T-helper 2 cell treated with Interferon-gamma antibody and Interleukin-4, amounts not matched to agents 100 ng/mL and 5 ng/mL, for 36 hours (primary cell): ENCODE measurements at regions not wholly inside any gene's neighbourhood (a gene's known extent, or its start where the extent isn't known, plus 50 kb on each side); places are given as distances from the start of the nearest gene placed in this dataset.

ENCODE experiments used
- intact Hi-C: fragments of 100-400 bp; cut with micrococcal nuclease; formaldehyde crosslinking; loops from one replicate; pipeline ENCODE4 v1.15.1; 2023

DNA sequence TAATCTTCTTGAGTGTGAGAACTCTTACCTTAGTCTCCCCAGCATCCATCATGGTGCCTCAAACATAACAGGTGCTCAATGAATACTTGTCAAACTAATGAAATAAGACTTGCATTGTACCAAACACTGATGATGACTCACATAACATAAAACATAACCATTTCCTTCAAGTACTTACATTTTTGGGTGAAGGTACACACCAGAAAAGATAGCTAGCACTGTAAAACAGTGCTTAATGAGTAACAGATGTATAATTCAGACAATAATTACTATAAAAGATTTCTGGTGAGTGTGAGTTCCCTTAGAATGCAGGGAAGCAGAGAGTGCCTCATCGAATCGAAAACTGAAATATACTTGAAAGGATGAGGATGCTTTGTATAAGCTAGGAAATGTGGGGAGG lies 70.1 kb upstream of the HCCS start:
- intact Hi-C loops = no loop called here

DNA sequence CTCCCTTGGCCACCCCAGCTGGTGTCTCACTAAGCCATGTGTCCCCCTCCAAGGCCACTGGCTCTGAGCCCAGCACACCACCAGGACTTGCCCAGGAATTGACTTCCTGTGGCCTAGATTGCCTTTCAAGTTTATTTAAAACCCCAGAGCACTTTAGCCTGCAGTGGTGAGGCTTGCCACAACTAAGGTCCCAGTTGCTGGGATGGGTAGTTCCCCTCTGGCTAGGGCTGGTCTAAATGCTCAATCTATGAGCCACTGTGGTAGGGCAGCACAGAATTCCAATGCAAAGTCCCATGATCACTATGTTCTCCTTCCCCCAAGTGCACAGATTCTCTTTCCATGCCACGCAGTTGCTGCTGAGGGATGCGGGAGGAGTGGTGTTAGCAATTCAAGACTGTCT lies 61.1 kb upstream of the HCCS start:
- intact Hi-C loops = no loop called here

DNA sequence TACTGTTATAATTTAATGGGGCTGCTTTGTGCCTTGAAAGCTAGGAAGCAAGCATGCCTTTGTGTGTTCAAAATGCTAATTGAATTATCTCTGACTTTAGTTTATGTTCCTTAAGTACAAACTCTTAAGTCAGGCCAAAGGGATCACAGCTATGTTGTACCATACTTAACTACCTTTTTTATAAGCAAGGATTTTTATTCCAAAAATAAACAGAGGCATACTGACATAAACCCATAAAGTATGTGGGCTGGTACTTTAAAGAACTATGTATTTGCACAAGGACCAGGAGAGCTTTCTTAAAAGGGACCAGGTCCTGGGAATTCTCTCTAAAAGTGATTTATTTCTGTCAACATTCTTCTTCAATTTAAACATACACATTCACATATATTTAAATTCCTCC lies 57.8 kb upstream of the HCCS start:
- intact Hi-C loops = no loop called here

DNA sequence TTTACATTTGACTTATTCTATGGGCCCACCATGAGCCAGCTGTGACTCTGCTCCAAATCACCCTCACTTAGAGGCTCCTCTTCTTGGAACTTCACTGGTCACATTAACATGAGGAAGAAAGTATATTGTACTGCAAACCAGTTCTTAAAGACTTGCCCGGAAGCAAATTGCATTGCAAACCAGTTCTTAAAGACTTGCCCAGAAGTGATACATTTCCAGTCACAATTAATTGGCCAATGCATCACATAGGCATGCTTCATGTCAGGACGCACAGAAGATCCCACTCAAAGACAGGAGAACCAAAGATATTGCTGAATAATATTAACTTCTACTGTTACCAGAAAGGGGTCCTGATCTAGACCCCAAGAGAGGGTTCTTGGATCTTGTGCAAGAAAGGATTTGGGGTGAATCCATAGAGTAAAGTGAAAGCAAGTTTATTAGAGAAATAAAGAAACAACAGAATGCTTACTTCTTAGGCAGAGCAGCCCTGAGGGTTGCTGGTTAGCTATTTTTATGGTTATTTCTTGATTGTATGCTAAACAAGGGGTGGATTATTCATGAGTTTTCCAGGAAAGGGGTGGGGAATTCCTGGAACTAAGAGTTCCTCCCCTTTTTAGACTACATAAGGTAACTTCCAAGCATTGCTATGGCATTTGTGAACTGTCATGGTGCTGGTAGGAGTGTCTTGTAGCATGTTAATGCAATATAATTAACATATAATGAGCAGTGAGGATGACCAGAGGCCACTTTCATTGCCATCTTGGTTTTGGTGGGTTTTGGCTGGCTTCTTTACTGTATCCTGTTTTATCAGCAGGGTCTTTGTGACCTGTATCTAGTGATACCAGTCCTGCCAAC lies 54.6 kb upstream of the HCCS start:
- intact Hi-C loops = no loop called here

DNA sequence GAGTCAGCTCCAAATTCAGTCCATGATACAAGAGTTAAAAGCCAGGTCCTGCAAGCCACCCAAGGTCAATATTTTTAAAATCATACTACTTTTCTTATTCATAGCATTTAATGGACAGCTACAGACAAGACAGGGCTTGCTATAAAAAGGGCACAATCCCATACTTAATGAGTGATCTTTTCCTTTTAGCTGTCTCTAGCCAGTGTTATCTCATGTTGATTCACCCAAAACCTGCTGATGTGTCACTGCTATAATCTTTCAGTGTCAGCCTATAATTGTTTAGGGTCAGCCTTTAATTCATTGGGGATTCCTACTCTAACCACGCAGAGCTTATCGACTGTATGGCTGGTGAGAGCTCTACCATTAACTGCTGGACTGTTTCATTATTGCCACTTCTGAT lies 51.2 kb upstream of the HCCS start:
- intact Hi-C loops = no loop called here
